Psoas muscle (tissue), 7 donors: ENCODE measurements at regions not wholly inside any gene's neighbourhood (a gene's known extent, or its start where the extent isn't known, plus 50 kb on each side); places are given as distances from the start of the nearest gene placed in this dataset.

Source experiments
- ATAC-seq, 4 donors: fragments of 200-7000 bp; cut with Tn5 transposase; one replicate each; pipeline ENCODE4 v1.9.1; 2020; ENCODE audit warnings: moderate library complexity in 3 of 4, mild to moderate bottlenecking in 2 of 4
- DNase-seq, 2 donors: peaks; one replicate each; pipeline ENCODE4 v3.0.0-alpha.2; 2020
- H3K27ac ChIP-seq: fragments of 200-600 bp; one replicate; pipeline ENCODE4 v1.8.0; 2022
- H3K27me3 ChIP-seq, 3 donors: fragments of 200-600 bp in 1 of 3; one replicate each; pipeline versions ENCODE4 v1.6.1 to v1.8.0; 2013 to 2022; ENCODE audit warnings: low read length in 2 of 3, mild to moderate bottlenecking in 2 of 3, moderate library complexity in 1 of 3; ENCODE audit not compliant: insufficient read depth in 3 of 3
- H3K36me3 ChIP-seq, 2 donors: fragments of 200-600 bp in 1 of 2; one replicate each; pipeline versions ENCODE4 v1.6.1 to v1.8.0; 2013 to 2022; ENCODE audit warnings: low read depth in 1 of 2, mild to moderate bottlenecking in 1 of 2, moderate library complexity in 1 of 2; ENCODE audit not compliant: insufficient read depth in 1 of 2
- H3K4me1 ChIP-seq: fragments of 200-600 bp; one replicate; pipeline ENCODE4 v1.8.0; 2022
- H3K4me3 ChIP-seq: fragments of 200-600 bp; one replicate; pipeline ENCODE4 v1.8.0; 2022; ENCODE audit warnings: mild to moderate bottlenecking
- H3K9me3 ChIP-seq: fragments of 200-600 bp; one replicate; pipeline ENCODE4 v1.8.0; 2022
- WGBS, 3 donors: extraction: QIAGEN DNeasy Blood & Tissue Kit; methylation state at CpG; one replicate each; pipeline versions ENCODE4 v1.1.6 to v1.1.7; 2013; 5-methylcytosine and 5-hydroxymethylcytosine counted together
- intact Hi-C, 2 donors: fragments of 100-400 bp; cut with DNase I; formaldehyde crosslinking; loops; one replicate each; pipeline versions ENCODE4 v1.11.0 to v1.14.2; 2022
- TF ChIP-seq, protein P1 (sequence below): fragments of 200-600 bp; IDR thresholded peaks from one replicate; pipeline ENCODE4 v1.8.0; 2022; ENCODE audit warnings: antibody characterized with exemption
- donor health status: healthy with polysubstance abuse.
- donor health status: DM: no; HTN: no; CAD: no; lungs with moderate emphysema.
- donor health status: Bipolar disorder and iron deficiency.
- donor health status: healthy.
- donor health status: DM: yes; HTN: yes; CAD: no.
- donor health status: DM: no; HTN: no; CAD: no.
- donor health status: DM: yes; HTN: yes; CAD: no.

DNA sequence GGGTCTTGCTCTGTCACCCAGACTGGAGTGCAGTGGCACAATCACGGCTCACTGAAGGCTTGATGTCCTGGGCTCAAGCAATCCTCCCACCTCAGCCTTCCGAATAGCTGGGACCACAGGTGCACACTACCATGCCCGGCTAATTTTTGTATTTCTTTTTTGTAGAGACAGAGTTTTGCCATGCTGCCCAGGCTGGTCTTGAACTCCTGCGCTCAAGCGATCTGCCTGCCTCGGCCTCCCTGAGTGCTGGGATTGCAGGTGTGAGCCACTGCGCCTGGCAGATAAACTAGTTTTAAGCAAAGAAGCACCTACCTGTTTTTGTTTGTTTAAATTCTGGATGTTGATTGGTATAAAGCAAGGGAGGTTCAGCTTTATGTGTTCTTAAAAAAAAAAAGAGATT is 170.6 kb upstream of the GOLIM4 start:
- H3K27ac ChIP-seq = no peak overlapping the region
- no peaks in the 10 kb centered on the region for H3K9me3 ChIP-seq
- H3K4me3 ChIP-seq = no peak overlapping the region
- no peaks in the 10 kb centered on the region for H3K4me1 ChIP-seq
- intact Hi-C loops = no loop called here
- H3K36me3 ChIP-seq = no peaks in the 10 kb centered on the region
- no peak for ATAC-seq
- DNase-seq = no peak
- H3K27me3 ChIP-seq = no peaks in the 10 kb centered on the region
- TF ChIP-seq, protein P1, sequence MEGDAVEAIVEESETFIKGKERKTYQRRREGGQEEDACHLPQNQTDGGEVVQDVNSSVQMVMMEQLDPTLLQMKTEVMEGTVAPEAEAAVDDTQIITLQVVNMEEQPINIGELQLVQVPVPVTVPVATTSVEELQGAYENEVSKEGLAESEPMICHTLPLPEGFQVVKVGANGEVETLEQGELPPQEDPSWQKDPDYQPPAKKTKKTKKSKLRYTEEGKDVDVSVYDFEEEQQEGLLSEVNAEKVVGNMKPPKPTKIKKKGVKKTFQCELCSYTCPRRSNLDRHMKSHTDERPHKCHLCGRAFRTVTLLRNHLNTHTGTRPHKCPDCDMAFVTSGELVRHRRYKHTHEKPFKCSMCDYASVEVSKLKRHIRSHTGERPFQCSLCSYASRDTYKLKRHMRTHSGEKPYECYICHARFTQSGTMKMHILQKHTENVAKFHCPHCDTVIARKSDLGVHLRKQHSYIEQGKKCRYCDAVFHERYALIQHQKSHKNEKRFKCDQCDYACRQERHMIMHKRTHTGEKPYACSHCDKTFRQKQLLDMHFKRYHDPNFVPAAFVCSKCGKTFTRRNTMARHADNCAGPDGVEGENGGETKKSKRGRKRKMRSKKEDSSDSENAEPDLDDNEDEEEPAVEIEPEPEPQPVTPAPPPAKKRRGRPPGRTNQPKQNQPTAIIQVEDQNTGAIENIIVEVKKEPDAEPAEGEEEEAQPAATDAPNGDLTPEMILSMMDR = no peak
- WGBS, 3 donors = 92 to 94% (median 92%) methylated on average over 7 of the region's 7 CpGs

DNA sequence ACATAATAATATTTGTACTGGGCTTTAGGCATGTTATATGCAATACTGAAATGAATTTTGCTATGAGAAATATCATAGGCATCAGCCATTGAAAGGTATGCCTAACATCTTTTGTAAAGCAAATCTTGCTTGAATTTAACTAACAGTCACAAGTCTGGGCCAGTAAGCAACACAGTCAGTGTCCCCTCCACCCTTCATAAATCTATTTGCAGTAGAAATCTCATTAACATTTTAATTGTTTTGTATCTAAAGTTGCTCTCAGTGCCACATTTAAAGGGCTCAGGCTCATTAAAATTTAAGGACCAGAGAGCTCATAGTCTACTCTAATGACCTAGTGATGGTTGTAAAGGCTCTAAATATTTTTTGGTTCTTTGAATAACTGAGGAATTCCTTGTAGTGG is 167.2 kb upstream of the GOLIM4 start:
- no peaks in the 10 kb centered on the region for H3K36me3 ChIP-seq
- intact Hi-C loops = no loop called here
- TF ChIP-seq, protein P1 = no peak
- H3K27me3 ChIP-seq = no peaks in the 10 kb centered on the region
- no peak for ATAC-seq
- H3K9me3 ChIP-seq = no peaks in the 10 kb centered on the region
- H3K4me1 ChIP-seq = no peaks in the 10 kb centered on the region
- no peak overlapping the region for H3K27ac ChIP-seq
- DNase-seq = no peak
- H3K4me3 ChIP-seq = no peak overlapping the region

DNA sequence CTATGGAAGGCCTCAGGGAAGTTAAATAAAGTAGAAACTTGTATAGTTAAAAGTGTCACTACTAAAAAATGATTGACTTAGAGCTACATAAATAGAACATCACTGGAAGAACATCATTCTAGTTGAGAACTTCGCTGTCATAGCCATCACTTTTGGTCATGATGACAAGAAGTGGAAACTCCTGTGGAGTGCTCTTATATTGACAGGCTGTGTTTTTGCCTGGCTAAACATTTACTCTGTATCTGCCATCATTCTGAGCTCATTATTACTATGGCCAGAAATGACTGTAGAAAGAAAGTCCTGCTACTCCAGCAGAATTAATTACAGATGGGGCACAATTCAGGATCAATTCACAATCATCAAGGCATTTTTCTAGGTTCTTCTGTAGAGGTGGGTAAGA is 165.1 kb upstream of the GOLIM4 start:
- ATAC-seq = no peak

DNA sequence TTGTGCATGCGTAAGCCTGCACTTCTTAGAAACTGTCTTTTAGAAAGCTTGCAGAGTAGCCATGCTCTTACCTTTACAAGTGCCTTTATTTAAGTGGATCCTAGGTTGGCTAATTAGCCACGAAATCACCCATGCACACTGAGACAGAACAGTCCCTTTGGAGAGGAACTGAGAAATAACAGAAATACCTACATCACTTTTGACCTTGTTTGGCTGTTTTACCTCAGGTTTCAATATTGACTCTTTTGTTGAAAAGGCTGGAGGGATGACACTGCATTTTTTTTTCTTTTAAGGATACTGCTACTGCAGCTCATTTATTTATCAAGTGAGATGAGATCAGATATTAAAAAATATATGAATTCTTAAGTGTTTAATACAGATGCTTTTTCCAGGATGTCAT is 155.6 kb upstream of the GOLIM4 start:
- Histone ChIP-seq H3K4me1 (no peaks in the 10 kb centered on the region), H3K4me3 (no peak overlapping the region), H3K27ac (no peak overlapping the region), H3K36me3 (no peaks in the 10 kb centered on the region), H3K9me3 (no peaks in the 10 kb centered on the region), H3K27me3 (peaks cover 0 to 26% (median 0%) of the 10 kb centered on the region in 3 donors)
- TF ChIP-seq, protein P1 = no peak
- ATAC-seq = no peak
- 75 to 82% (median 75%) methylated on average over 2 of the region's 2 CpGs for WGBS, 3 donors
- intact Hi-C loops = no loop called here
- no peak for DNase-seq

More for the DNA sequence above, 165.1 kb upstream of the GOLIM4 start:
- intact Hi-C loops = no loop called here
- TF ChIP-seq, protein P1 = no peak
- H3K27ac ChIP-seq = no peak overlapping the region
- H3K9me3 ChIP-seq = no peaks in the 10 kb centered on the region
- no peak for DNase-seq
- WGBS, 3 donors = 46 to 96% (median 91%) methylated on average over 1 of the region's 1 CpG
- no peak overlapping the region for H3K4me3 ChIP-seq
- H3K27me3 ChIP-seq = no peaks in the 10 kb centered on the region
- H3K36me3 ChIP-seq = no peaks in the 10 kb centered on the region
- no peaks in the 10 kb centered on the region for H3K4me1 ChIP-seq

DNA sequence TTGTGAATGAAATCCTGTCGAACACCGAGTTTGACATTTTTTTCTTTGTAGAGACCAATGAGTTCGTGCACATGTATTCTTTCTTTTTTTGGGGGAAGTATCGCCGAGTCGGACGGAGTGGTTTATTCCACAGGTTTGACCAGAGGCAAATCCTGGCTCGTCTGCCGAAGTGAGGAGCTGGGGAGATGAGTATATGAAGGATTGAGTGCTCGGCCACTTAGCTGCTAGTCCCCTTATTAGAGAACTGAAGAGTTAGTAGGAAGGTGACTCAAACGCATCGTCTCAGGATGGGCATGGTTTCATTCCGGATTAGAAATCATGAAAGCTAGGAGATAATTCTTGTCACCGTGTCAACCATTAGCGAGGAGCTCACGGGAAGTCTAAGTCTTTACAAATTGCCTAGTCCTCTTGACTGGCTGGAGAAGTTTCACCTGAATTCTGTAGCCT is 154.7 kb upstream of the GOLIM4 start:
- no peaks in the 10 kb centered on the region for H3K9me3 ChIP-seq
- ATAC-seq = no peak
- TF ChIP-seq, protein P1 = no peak
- no peaks in the 10 kb centered on the region for H3K4me1 ChIP-seq
- 2 to 4% (median 2%) methylated on average over 16 of the region's 16 CpGs for WGBS, 3 donors
- no peaks in the 10 kb centered on the region for H3K36me3 ChIP-seq
- no peak for DNase-seq
- intact Hi-C loops = no loop called here
- peak overlapping the region; percentile 71 for H3K4me3 ChIP-seq
- no peak overlapping the region for H3K27ac ChIP-seq
- peaks cover 0 to 26% (median 2%) of the 10 kb centered on the region in 3 donors for H3K27me3 ChIP-seq
